ENCODE measurements at regions not wholly inside any gene's neighbourhood (a gene's known extent, or its start where the extent isn't known, plus 50 kb on each side); places are given as distances from the start of the nearest gene placed in this dataset.
"Not testable (repeated sequence)": the region's sequence is repeated elsewhere in the genome, so short reads cannot be mapped to it uniquely, and the experiment has no call there.

- not testable (repeated sequence) for H3K36me3 ChIP-seq (ENCODE audit: insufficient read depth, low read length); H3K4me1 ChIP-seq (ENCODE audit: insufficient read depth, low read length); H3K9me3 ChIP-seq (ENCODE audit: insufficient read depth, low read depth, low read length); H3K9ac ChIP-seq (ENCODE audit: low read depth, low read length); H3K27ac ChIP-seq (ENCODE audit: low read depth, low read length); H3K27me3 ChIP-seq (ENCODE audit: insufficient read depth, low read length); H3K4me3 ChIP-seq (ENCODE audit: low read length)
- 87% methylated on average over 2 of the region's 3 CpGs for WGBS
Measured at GRCh38 chr6:85128256-85128655, 321.6 kb upstream of the NT5E start.

- no peak overlapping the region for H3K9ac ChIP-seq (ENCODE audit: low read depth, low read length)
- no peaks in the 10 kb centered on the region for H3K36me3 ChIP-seq (ENCODE audit: insufficient read depth, low read length)
- H3K27ac ChIP-seq (ENCODE audit: low read depth, low read length), result no peak overlapping the region
- no peaks in the 10 kb centered on the region for H3K27me3 ChIP-seq (ENCODE audit: insufficient read depth, low read length)
- H3K9me3 ChIP-seq (ENCODE audit: insufficient read depth, low read depth, low read length), result no peaks in the 10 kb centered on the region
- H3K4me1 ChIP-seq (ENCODE audit: insufficient read depth, low read length), result no peaks in the 10 kb centered on the region
- WGBS, result 84% methylated on average over 3 of the region's 3 CpGs
- H3K4me3 ChIP-seq (ENCODE audit: low read length), result no peak overlapping the region
Measured at GRCh38 chr6:85127696-85128243, 322.1 kb upstream of the NT5E start.

GRCh38 chr6:85127168-85127498 lies 322.8 kb upstream of the NT5E start:
- 67% methylated on average over 4 of the region's 4 CpGs for WGBS
- Histone ChIP-seq H3K27ac (ENCODE audit: low read depth, low read length) (no peak overlapping the region), H3K27me3 (ENCODE audit: insufficient read depth, low read length) (no peaks in the 10 kb centered on the region), H3K4me3 (ENCODE audit: low read length) (no peak overlapping the region), H3K36me3 (ENCODE audit: insufficient read depth, low read length) (no peaks in the 10 kb centered on the region), H3K9me3 (ENCODE audit: insufficient read depth, low read depth, low read length) (no peaks in the 10 kb centered on the region), H3K9ac (ENCODE audit: low read depth, low read length) (no peak overlapping the region), H3K4me1 (ENCODE audit: insufficient read depth, low read length) (no peaks in the 10 kb centered on the region)

GRCh38 chr6:85126485-85127167 lies 323.3 kb upstream of the NT5E start:
- H3K4me3 ChIP-seq (ENCODE audit: low read length), result peak overlapping the region; percentile 31
- peak overlapping the region; percentile 8; the same call in 1 of the 2 replicates for H3K9ac ChIP-seq (ENCODE audit: low read depth, low read length)
- H3K27ac ChIP-seq (ENCODE audit: low read depth, low read length), result no peak overlapping the region
- H3K27me3 ChIP-seq (ENCODE audit: insufficient read depth, low read length), result no peaks in the 10 kb centered on the region
- H3K4me1 ChIP-seq (ENCODE audit: insufficient read depth, low read length), result no peaks in the 10 kb centered on the region
- H3K36me3 ChIP-seq (ENCODE audit: insufficient read depth, low read length), result no peaks in the 10 kb centered on the region
- WGBS, result 48% methylated on average over 11 of the region's 11 CpGs
- H3K9me3 ChIP-seq (ENCODE audit: insufficient read depth, low read depth, low read length), result no peaks in the 10 kb centered on the region

GRCh38 chr6:85125526-85125925 lies 324.4 kb upstream of the NT5E start:
- H3K4me1 ChIP-seq (ENCODE audit: insufficient read depth, low read length), result no peaks in the 10 kb centered on the region
- 93% methylated on average over 3 of the region's 3 CpGs for WGBS
- H3K27ac ChIP-seq (ENCODE audit: low read depth, low read length), result no peak overlapping the region
- H3K9me3 ChIP-seq (ENCODE audit: insufficient read depth, low read depth, low read length), result no peaks in the 10 kb centered on the region
- no peak overlapping the region for H3K9ac ChIP-seq (ENCODE audit: low read depth, low read length)
- H3K4me3 ChIP-seq (ENCODE audit: low read length), result no peak overlapping the region
- no peaks in the 10 kb centered on the region for H3K27me3 ChIP-seq (ENCODE audit: insufficient read depth, low read length)
- H3K36me3 ChIP-seq (ENCODE audit: insufficient read depth, low read length), result no peaks in the 10 kb centered on the region

- Histone ChIP-seq H3K27me3 (ENCODE audit: insufficient read depth, low read length) (no peaks in the 10 kb centered on the region), H3K4me1 (ENCODE audit: insufficient read depth, low read length) (no peaks in the 10 kb centered on the region), H3K9ac (ENCODE audit: low read depth, low read length) (no peak overlapping the region), H3K27ac (ENCODE audit: low read depth, low read length) (no peak overlapping the region), H3K4me3 (ENCODE audit: low read length) (no peak overlapping the region), H3K9me3 (ENCODE audit: insufficient read depth, low read depth, low read length) (no peaks in the 10 kb centered on the region), H3K36me3 (ENCODE audit: insufficient read depth, low read length) (no peaks in the 10 kb centered on the region)
- WGBS, result 87% methylated on average over 1 of the region's 1 CpG
Measured at GRCh38 chr6:85124472-85125354, 325.2 kb upstream of the NT5E start.

- no peak overlapping the region for H3K9ac ChIP-seq (ENCODE audit: low read depth, low read length)
- no peaks in the 10 kb centered on the region for H3K27me3 ChIP-seq (ENCODE audit: insufficient read depth, low read length)
- H3K4me3 ChIP-seq (ENCODE audit: low read length), result no peak overlapping the region
- H3K36me3 ChIP-seq (ENCODE audit: insufficient read depth, low read length), result no peaks in the 10 kb centered on the region
- no peaks in the 10 kb centered on the region for H3K9me3 ChIP-seq (ENCODE audit: insufficient read depth, low read depth, low read length)
- no peak overlapping the region for H3K27ac ChIP-seq (ENCODE audit: low read depth, low read length)
- WGBS, result 100% methylated on average over 1 of the region's 1 CpG
- H3K4me1 ChIP-seq (ENCODE audit: insufficient read depth, low read length), result no peaks in the 10 kb centered on the region
Measured at GRCh38 chr6:85121158-85121557, 328.7 kb upstream of the NT5E start.

- WGBS, result 94% methylated on average over 7 of the region's 8 CpGs
- no peak overlapping the region for H3K27ac ChIP-seq (ENCODE audit: low read depth, low read length)
- no peaks in the 10 kb centered on the region for H3K36me3 ChIP-seq (ENCODE audit: insufficient read depth, low read length)
- no peaks in the 10 kb centered on the region for H3K9me3 ChIP-seq (ENCODE audit: insufficient read depth, low read depth, low read length)
- no peaks in the 10 kb centered on the region for H3K27me3 ChIP-seq (ENCODE audit: insufficient read depth, low read length)
- no peak overlapping the region for H3K9ac ChIP-seq (ENCODE audit: low read depth, low read length)
- no peak overlapping the region for H3K4me3 ChIP-seq (ENCODE audit: low read length)
- H3K4me1 ChIP-seq (ENCODE audit: insufficient read depth, low read length), result no peaks in the 10 kb centered on the region
Measured at GRCh38 chr6:85118652-85119235, 331.1 kb upstream of the NT5E start.

GRCh38 chr6:85118233-85118632 lies 331.6 kb upstream of the NT5E start:
- H3K36me3 ChIP-seq (ENCODE audit: insufficient read depth, low read length), result no peaks in the 10 kb centered on the region
- 93% methylated on average over 4 of the region's 5 CpGs for WGBS
- H3K27me3 ChIP-seq (ENCODE audit: insufficient read depth, low read length), result no peaks in the 10 kb centered on the region
- H3K9ac ChIP-seq (ENCODE audit: low read depth, low read length), result no peak overlapping the region
- no peak overlapping the region for H3K27ac ChIP-seq (ENCODE audit: low read depth, low read length)
- no peaks in the 10 kb centered on the region for H3K4me1 ChIP-seq (ENCODE audit: insufficient read depth, low read length)
- no peaks in the 10 kb centered on the region for H3K9me3 ChIP-seq (ENCODE audit: insufficient read depth, low read depth, low read length)
- no peak overlapping the region for H3K4me3 ChIP-seq (ENCODE audit: low read length)

GRCh38 chr6:85116475-85116874 lies 333.4 kb upstream of the NT5E start:
- no peaks in the 10 kb centered on the region for H3K36me3 ChIP-seq (ENCODE audit: insufficient read depth, low read length)

GRCh38 chr6:85115876-85116275 lies 334.0 kb upstream of the NT5E start:
- Histone ChIP-seq H3K27me3 (ENCODE audit: insufficient read depth, low read length) (no peaks in the 10 kb centered on the region), H3K4me3 (ENCODE audit: low read length) (no peak overlapping the region), H3K4me1 (ENCODE audit: insufficient read depth, low read length) (no peaks in the 10 kb centered on the region), H3K9ac (ENCODE audit: low read depth, low read length) (no peak overlapping the region), H3K36me3 (ENCODE audit: insufficient read depth, low read length) (no peaks in the 10 kb centered on the region), H3K27ac (ENCODE audit: low read depth, low read length) (no peak overlapping the region), H3K9me3 (ENCODE audit: insufficient read depth, low read depth, low read length) (no peaks in the 10 kb centered on the region)
- 94% methylated on average over 2 of the region's 2 CpGs for WGBS

More at GRCh38 chr6:85116475-85116874, 333.4 kb upstream of the NT5E start:
- WGBS, result 90% methylated on average over 3 of the region's 3 CpGs
- Histone ChIP-seq H3K9me3 (ENCODE audit: insufficient read depth, low read depth, low read length) (no peaks in the 10 kb centered on the region), H3K4me1 (ENCODE audit: insufficient read depth, low read length) (no peaks in the 10 kb centered on the region), H3K27ac (ENCODE audit: low read depth, low read length) (no peak overlapping the region), H3K4me3 (ENCODE audit: low read length) (no peak overlapping the region), H3K27me3 (ENCODE audit: insufficient read depth, low read length) (no peaks in the 10 kb centered on the region), H3K9ac (ENCODE audit: low read depth, low read length) (no peak overlapping the region)

All from HUES64 (cell line).